A673 (cell line): ENCODE measurements at regions not wholly inside any gene's neighbourhood (a gene's known extent, or its start where the extent isn't known, plus 50 kb on each side); places are given as distances from the start of the nearest gene placed in this dataset.

Experiments
- BruUV-seq: library from RNA; stranded (reverse); fragments of 400-500 nt; replicated peaks from 2 replicates; lab custom pipeline; 2021; lab: Mats Ljungman, UMichigan
- CTCF ChIA-PET: fragments of 300-600 bp; sonication (Branson Sonifier 250); formaldehyde crosslinking; loops from one replicate; lab custom pipeline; 2022; ENCODE audit warnings: antibody characterized with exemption; lab: Charles Lee
- POLR2A ChIA-PET: fragments of 300-600 bp; sonication (Branson Sonifier 250); formaldehyde crosslinking; loops from one replicate; lab custom pipeline; 2022; ENCODE audit warnings: antibody characterized with exemption; ENCODE audit not compliant: low non-redundant PET; lab: Charles Lee
- DNase-seq: peaks from one replicate; pipeline ENCODE4 v3.0.0-alpha.2; 2015; ENCODE audit warnings: low spot score
- H3K27ac ChIP-seq: fragments of 200-600 bp; sonication (generic); 2 replicates; pipeline ENCODE4 v1.5.1; 2016; ENCODE audit warnings: mixed run types, low read depth, mild to moderate bottlenecking, mixed read lengths, antibody characterized with exemption, low read length; ENCODE audit not compliant: poor library complexity, severe bottlenecking
- H3K27me3 ChIP-seq: fragments of 200-600 bp; sonication (generic); replicated peaks from 2 replicates; pipeline ENCODE4 v1.6.1; 2017; ENCODE audit warnings: mixed run types, low read depth, mild to moderate bottlenecking, mixed read lengths, antibody characterized with exemption, low read length; ENCODE audit not compliant: insufficient read depth, poor library complexity
- H3K36me3 ChIP-seq: fragments of 200-600 bp; sonication (generic); 2 replicates; pipeline ENCODE4 v1.6.1; 2016; ENCODE audit warnings: mixed run types, mild to moderate bottlenecking, mixed read lengths, antibody characterized with exemption, low read length; ENCODE audit not compliant: insufficient read depth, poor library complexity, severe bottlenecking
- H3K4me1 ChIP-seq: fragments of 200-600 bp; sonication (generic); 2 replicates; pipeline ENCODE4 v1.6.1; 2017; ENCODE audit warnings: mixed run types, mild to moderate bottlenecking, mixed read lengths, antibody characterized with exemption, low read length; ENCODE audit not compliant: insufficient read depth, poor library complexity, severe bottlenecking
- H3K4me3 ChIP-seq: fragments of 200-600 bp; sonication (generic); 2 replicates; pipeline ENCODE4 v1.5.1; 2016; ENCODE audit warnings: low read depth, mixed run types, mild to moderate bottlenecking, mixed read lengths, low read length; ENCODE audit not compliant: poor library complexity, severe bottlenecking
- H3K9me3 ChIP-seq: fragments of 200-600 bp; sonication (generic); 2 replicates; pipeline ENCODE4 v1.6.1; 2016; ENCODE audit warnings: mixed run types, low read depth, mild to moderate bottlenecking, mixed read lengths, antibody characterized with exemption, low read length; ENCODE audit not compliant: poor library complexity, severe bottlenecking
- EZH2 ChIP-seq: fragments of 200-600 bp; sonication (generic); IDR thresholded peaks from 2 replicates; pipeline ENCODE4 v1.6.1; 2017; ENCODE audit warnings: borderline replicate concordance, low read depth, mild to moderate bottlenecking, mixed read lengths, antibody characterized with exemption, low read length; ENCODE audit not compliant: poor library complexity, severe bottlenecking
- intact Hi-C: fragments of 100-400 bp; cut with micrococcal nuclease; formaldehyde crosslinking; loops from one replicate; pipeline ENCODE4 v1.10.0; 2022; ENCODE audit not compliant: unreplicated experiment
- TF ChIP-seq, protein P1 (sequence below): fragments of 300-800, 200-600 bp; sonication (generic); conservative IDR thresholded peaks from 2 replicates; pipeline ENCODE4 v1.5.1; 2017; ENCODE audit warnings: low read depth, mild to moderate bottlenecking, antibody characterized with exemption, low read length, moderate library complexity, mixed read lengths

DNA sequence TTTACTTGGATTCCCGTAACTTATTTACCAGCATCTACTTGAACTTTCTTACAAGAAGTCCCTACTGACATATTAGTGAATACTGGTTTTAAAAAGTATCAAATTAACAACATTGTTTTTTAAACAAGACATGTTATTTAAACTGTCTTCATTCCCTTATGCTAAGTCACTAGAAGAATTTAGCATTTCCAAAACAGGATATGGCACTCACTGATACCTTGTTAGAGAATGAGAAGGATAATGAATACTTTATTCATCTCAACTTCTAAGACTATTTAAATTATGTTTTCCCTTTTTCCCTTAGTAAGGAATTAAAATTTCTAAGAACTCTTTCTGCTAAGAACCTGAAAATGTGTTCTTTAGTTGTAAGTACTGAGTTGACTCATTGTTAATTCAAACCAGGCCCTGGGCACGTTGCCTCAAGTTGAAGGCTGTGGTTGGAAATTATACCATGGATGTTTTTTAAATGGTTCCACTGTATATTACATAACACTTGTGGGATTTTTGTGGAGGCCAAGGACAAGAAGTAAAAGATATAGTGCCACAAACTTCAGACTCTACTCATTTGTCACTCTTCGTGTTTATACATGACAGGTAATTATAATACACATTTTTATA lies 219.0 kb upstream of the EDIL3 start:
- ChIA-PET CTCF (no interaction called here), POLR2A (no interaction called here)
- no peak for DNase-seq
- no peaks in the 10 kb centered on the region for H3K36me3 ChIP-seq
- no TSS peak for BruUV-seq
- H3K27ac ChIP-seq = no peak overlapping the region
- intact Hi-C loops = no loop called here
- no peak overlapping the region for H3K4me3 ChIP-seq
- no peaks in the 10 kb centered on the region for H3K4me1 ChIP-seq
- no peaks in the 10 kb centered on the region for H3K27me3 ChIP-seq
- no peaks in the 10 kb centered on the region for H3K9me3 ChIP-seq
- TF ChIP-seq EZH2 = no peak
- TF ChIP-seq, protein P1, sequence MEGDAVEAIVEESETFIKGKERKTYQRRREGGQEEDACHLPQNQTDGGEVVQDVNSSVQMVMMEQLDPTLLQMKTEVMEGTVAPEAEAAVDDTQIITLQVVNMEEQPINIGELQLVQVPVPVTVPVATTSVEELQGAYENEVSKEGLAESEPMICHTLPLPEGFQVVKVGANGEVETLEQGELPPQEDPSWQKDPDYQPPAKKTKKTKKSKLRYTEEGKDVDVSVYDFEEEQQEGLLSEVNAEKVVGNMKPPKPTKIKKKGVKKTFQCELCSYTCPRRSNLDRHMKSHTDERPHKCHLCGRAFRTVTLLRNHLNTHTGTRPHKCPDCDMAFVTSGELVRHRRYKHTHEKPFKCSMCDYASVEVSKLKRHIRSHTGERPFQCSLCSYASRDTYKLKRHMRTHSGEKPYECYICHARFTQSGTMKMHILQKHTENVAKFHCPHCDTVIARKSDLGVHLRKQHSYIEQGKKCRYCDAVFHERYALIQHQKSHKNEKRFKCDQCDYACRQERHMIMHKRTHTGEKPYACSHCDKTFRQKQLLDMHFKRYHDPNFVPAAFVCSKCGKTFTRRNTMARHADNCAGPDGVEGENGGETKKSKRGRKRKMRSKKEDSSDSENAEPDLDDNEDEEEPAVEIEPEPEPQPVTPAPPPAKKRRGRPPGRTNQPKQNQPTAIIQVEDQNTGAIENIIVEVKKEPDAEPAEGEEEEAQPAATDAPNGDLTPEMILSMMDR = no peak

DNA sequence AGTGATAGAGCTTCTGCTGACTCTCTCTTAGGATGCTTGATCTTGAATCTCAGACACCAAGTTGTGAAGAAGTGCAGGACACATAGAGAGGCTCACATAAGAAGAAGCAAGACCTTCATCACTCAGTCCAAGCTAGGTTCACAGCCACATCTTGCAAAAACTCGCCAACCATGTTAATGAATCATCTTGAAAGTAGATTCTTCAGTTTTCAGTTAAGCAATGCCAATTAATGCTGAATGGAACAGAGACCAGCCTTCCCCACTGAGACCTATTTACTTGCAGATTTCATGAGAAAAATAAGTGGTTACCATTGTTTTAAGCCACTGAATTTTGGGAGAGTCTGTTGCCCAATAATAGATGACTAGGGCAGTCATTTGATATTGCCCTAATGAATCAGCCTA lies 217.7 kb upstream of the EDIL3 start:
- H3K4me1 ChIP-seq = no peaks in the 10 kb centered on the region
- H3K9me3 ChIP-seq = no peaks in the 10 kb centered on the region
- POLR2A ChIA-PET = no interaction called here
- no TSS peak for BruUV-seq
- no peak for DNase-seq
- intact Hi-C loops = no loop called here
- CTCF ChIA-PET = no interaction called here
- no peaks in the 10 kb centered on the region for H3K36me3 ChIP-seq
- TF ChIP-seq, protein P1 = no peak
- no peak for TF ChIP-seq EZH2
- H3K27ac ChIP-seq = no peak overlapping the region
- no peak overlapping the region for H3K4me3 ChIP-seq
- no peaks in the 10 kb centered on the region for H3K27me3 ChIP-seq

DNA sequence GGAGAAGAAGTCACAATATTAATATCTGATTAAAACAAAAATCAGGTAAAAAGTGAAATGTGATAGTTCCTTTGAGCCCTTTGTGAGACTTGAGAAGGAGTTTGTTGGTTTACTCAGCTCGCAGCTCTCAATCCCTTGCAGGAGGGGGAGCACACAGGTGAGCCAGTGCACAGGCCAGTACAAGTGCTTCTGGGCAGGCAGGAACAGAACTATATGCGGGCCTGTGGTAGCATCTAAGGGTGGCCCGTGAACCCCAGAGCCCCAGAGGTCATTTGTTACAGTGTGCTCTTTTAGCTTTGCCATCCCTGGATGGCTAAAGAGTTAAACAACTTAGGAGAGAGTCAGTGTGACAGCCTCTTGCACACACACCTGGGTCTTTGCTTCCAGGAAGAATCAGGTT lies 215.3 kb upstream of the EDIL3 start:
- H3K27ac ChIP-seq = no peak overlapping the region
- POLR2A ChIA-PET = no interaction called here
- no peaks in the 10 kb centered on the region for H3K36me3 ChIP-seq
- no peak for TF ChIP-seq EZH2
- TF ChIP-seq, protein P1 = no peak
- BruUV-seq = no TSS peak
- CTCF ChIA-PET = no interaction called here
- intact Hi-C loops = no loop called here
- no peaks in the 10 kb centered on the region for H3K4me1 ChIP-seq
- H3K4me3 ChIP-seq = no peak overlapping the region
- no peaks in the 10 kb centered on the region for H3K9me3 ChIP-seq
- no peaks in the 10 kb centered on the region for H3K27me3 ChIP-seq
- no peak for DNase-seq
